CD8-positive, alpha-beta memory T cell (primary cell): ENCODE measurements at regions not wholly inside any gene's neighbourhood (a gene's known extent, or its start where the extent isn't known, plus 50 kb on each side); places are given as distances from the start of the nearest gene placed in this dataset.
"Not testable (repeated sequence)": the region's sequence is repeated elsewhere in the genome, so short reads cannot be mapped to it uniquely, and the experiment has no call there.

Experiments used
- CTCF ChIA-PET: fragments of 350-600 bp; sonication (Branson Sonifier 250); formaldehyde crosslinking; loops from one replicate; lab custom pipeline; 2021; ENCODE audit warnings: antibody characterized with exemption; lab: Charles Lee
- POLR2A ChIA-PET: fragments of 350-600 bp; sonication (Branson Sonifier 250); formaldehyde crosslinking; loops from one replicate; lab custom pipeline; 2021; ENCODE audit warnings: antibody characterized with exemption; lab: Charles Lee
- DNase-seq, 5 donors: peaks; one replicate each; pipeline versions ENCODE4 v3.0.0 to v3.0.0-alpha.2; 2020 to 2022; ENCODE audit warnings: mixed read lengths in 1 of 5
- H3K27ac ChIP-seq: one replicate; pipeline ENCODE4 v1.7.0; 2013; ENCODE audit warnings: low read depth, mild to moderate bottlenecking, low read length, moderate library complexity
- H3K27me3 ChIP-seq: 2 replicates; pipeline ENCODE4 v1.7.0; 2013; ENCODE audit warnings: low read length, mild to moderate bottlenecking; ENCODE audit not compliant: insufficient read depth, poor library complexity, severe bottlenecking
- H3K36me3 ChIP-seq: 2 replicates; pipeline ENCODE4 v1.7.0; 2013; ENCODE audit warnings: mild to moderate bottlenecking, low read length, moderate library complexity; ENCODE audit not compliant: insufficient read depth
- H3K4me1 ChIP-seq: 2 replicates; pipeline ENCODE4 v1.7.0; 2013; ENCODE audit warnings: mild to moderate bottlenecking, low read length, moderate library complexity; ENCODE audit not compliant: insufficient read depth
- H3K4me3 ChIP-seq: 2 replicates; pipeline ENCODE4 v1.7.0; 2013; ENCODE audit warnings: mild to moderate bottlenecking, low read length
- H3K9me3 ChIP-seq: 2 replicates; pipeline ENCODE4 v1.7.0; 2013; ENCODE audit warnings: mild to moderate bottlenecking, low read length
- H3K27ac Mint-ChIP-seq, 8 donors: one replicate each; pipeline ENCODE4 v1.8.0; 2020 to 2021; ENCODE audit warnings: mixed read lengths in 8 of 8, mild to moderate bottlenecking in 6 of 8, inconsistent platforms in 3 of 8, moderate library complexity in 3 of 8
- H3K27me3 Mint-ChIP-seq, 2 donors: one replicate each; pipeline ENCODE4 v1.8.0; 2020 to 2021; ENCODE audit warnings: mixed read lengths in 2 of 2, mild to moderate bottlenecking in 1 of 2, moderate library complexity in 1 of 2
- H3K36me3 Mint-ChIP-seq, 3 donors: one replicate each; pipeline ENCODE4 v1.8.0; 2020 to 2021; ENCODE audit warnings: mixed read lengths in 3 of 3, inconsistent platforms in 1 of 3, mild to moderate bottlenecking in 1 of 3
- H3K4me1 Mint-ChIP-seq, 3 donors: one replicate each; pipeline ENCODE4 v1.8.0; 2020 to 2021; ENCODE audit warnings: mixed read lengths in 3 of 3, inconsistent platforms in 1 of 3, mild to moderate bottlenecking in 1 of 3
- H3K4me3 Mint-ChIP-seq, 7 donors: one replicate each; pipeline ENCODE4 v1.8.0; 2020 to 2021; ENCODE audit warnings: mixed read lengths in 7 of 7, mild to moderate bottlenecking in 6 of 7, moderate library complexity in 4 of 7, inconsistent platforms in 2 of 7
- H3K9me3 Mint-ChIP-seq, 5 donors: one replicate each; pipeline ENCODE4 v1.8.0; 2020 to 2022; ENCODE audit warnings: mixed read lengths in 5 of 5, mild to moderate bottlenecking in 3 of 5, moderate library complexity in 2 of 5, inconsistent platforms in 1 of 5

- no peaks in the 10 kb centered on the region for H3K9me3 ChIP-seq
- H3K4me1 ChIP-seq: no peaks in the 10 kb centered on the region
- H3K4me3 Mint-ChIP-seq: no peak overlapping the region
- no peak overlapping the region for H3K27ac ChIP-seq
- no peaks in the 10 kb centered on the region for H3K36me3 ChIP-seq
- no peak for DNase-seq
- CTCF ChIA-PET: no interaction called here
- no peak overlapping the region for H3K4me3 ChIP-seq
- POLR2A ChIA-PET: no interaction called here
- H3K27ac Mint-ChIP-seq: no peak overlapping the region
- H3K4me1 Mint-ChIP-seq: no peaks in the 10 kb centered on the region
- H3K9me3 Mint-ChIP-seq: peaks cover 0 to 10% (median 4%) of the 10 kb centered on the region in 5 donors
- no peaks in the 10 kb centered on the region for H3K27me3 ChIP-seq
- no peaks in the 10 kb centered on the region for H3K27me3 Mint-ChIP-seq
- H3K36me3 Mint-ChIP-seq: no peaks in the 10 kb centered on the region
Observed at GRCh38 chr13:104526561-104526960, 1460.3 kb upstream of the SLC10A2 start.

DNA sequence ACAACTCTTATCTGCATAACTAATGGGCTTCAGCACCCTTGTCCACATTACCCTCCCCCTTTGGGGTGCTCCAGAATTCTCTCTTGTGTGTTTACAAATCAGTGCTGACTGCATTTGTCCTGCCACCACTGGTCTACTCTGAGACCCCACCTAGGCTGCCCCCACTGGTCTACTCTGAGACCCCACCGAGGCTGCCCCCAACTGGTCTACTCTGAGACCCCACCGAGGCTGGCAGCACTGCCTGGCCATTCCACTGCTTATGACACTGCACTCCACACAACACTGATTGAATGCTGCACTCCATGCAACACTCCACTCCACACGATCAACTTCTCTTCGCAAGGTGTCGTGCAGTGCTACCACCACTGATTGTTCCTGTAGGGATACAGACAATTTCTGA, 1459.2 kb upstream of the SLC10A2 start:
- CTCF ChIA-PET: no interaction called here
- no peaks in the 10 kb centered on the region for H3K4me1 ChIP-seq

DNA sequence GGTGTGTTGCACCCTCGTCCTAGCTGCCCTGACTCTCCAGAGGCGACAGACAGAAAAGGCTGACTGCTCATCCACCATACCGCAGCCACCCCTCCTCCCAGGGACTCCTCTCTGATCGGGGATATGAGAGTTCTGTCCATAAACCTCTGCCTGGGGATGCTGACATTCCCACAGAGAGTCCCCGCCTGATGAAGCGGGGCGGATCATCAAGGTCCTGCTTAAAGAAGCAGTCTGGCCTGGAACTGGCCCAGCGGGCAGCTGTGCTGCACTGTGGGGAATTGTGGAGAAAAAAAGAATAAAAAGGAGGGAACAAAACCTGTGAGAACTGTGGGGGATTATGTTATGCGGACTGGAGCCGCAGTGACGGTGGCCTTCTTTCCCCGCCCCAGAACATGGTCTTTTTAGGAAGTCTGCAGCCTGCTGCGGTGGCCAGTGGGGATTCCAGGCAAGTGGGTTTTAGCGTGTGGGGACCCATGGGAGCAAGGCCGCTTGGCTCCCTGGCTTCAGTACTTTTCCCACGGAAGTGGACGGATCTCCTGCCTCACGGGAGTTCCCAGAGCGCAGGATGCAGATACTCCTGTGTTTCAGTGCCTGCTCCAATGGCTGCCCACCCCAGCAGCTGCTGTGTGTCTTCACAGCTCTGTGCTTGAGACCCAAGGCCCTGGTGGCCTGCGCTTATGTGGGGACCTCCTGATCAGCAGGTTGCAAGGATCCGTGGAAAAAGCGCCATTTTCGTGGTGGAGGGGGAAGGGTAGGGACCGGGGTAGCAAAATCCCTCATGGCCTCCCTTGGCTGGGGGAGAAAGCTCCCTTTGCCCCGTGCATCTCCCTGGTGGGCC, 1456.2 kb upstream of the SLC10A2 start:
- H3K27me3 ChIP-seq: no peaks in the 10 kb centered on the region
- no peaks in the 10 kb centered on the region for H3K9me3 ChIP-seq
- CTCF ChIA-PET: no interaction called here
- H3K4me1 Mint-ChIP-seq: no peaks in the 10 kb centered on the region
- peaks cover 4 to 21% (median 6%) of the 10 kb centered on the region in 5 donors for H3K9me3 Mint-ChIP-seq
- H3K36me3 ChIP-seq: no peaks in the 10 kb centered on the region
- no peak overlapping the region for H3K27ac ChIP-seq
- POLR2A ChIA-PET: no interaction called here
- no peak for DNase-seq
- H3K27me3 Mint-ChIP-seq: peaks cover 0 to 2% of the 10 kb centered on the region in 2 donors
- no peak overlapping the region for H3K27ac Mint-ChIP-seq
- H3K36me3 Mint-ChIP-seq: no peaks in the 10 kb centered on the region
- no peak overlapping the region for H3K4me3 Mint-ChIP-seq
- H3K4me1 ChIP-seq: no peaks in the 10 kb centered on the region
- no peak overlapping the region for H3K4me3 ChIP-seq

More for the DNA sequence above, 1459.2 kb upstream of the SLC10A2 start:
- Histone ChIP-seq H3K9me3 (no peaks in the 10 kb centered on the region), H3K27ac (no peak overlapping the region), H3K27me3 (no peaks in the 10 kb centered on the region), H3K4me3 (no peak overlapping the region), H3K36me3 (no peaks in the 10 kb centered on the region)
- POLR2A ChIA-PET: no interaction called here
- Mint-ChIP-seq H3K4me3 (no peak overlapping the region), H3K4me1 (no peaks in the 10 kb centered on the region), H3K36me3 (no peaks in the 10 kb centered on the region), H3K9me3 (peaks cover 0 to 17% (median 6%) of the 10 kb centered on the region in 5 donors), H3K27ac (no peak overlapping the region), H3K27me3 (peaks cover 0 to 2% of the 10 kb centered on the region in 2 donors)
- no peak for DNase-seq

DNA sequence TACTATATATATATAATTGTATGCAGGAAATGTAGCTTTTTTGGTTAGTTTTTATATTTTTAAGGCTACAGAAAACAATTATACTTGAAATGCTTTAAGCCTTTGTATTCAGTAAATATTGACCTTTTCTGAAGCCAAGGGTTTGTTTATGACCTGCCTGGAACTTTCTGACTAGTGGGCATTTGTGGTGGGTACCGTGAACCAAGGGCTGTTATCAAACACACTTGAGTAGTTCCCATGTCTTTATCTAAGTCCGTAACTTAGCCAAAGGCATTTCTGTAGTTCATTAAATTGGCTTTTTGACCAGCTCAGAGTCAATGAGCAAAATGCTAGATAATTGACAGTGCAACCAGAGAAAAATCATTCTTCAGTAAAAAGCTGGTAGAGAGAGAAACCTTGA, 1444.2 kb upstream of the SLC10A2 start:
- no peaks in the 10 kb centered on the region for H3K36me3 Mint-ChIP-seq
- no peaks in the 10 kb centered on the region for H3K36me3 ChIP-seq
- H3K27me3 Mint-ChIP-seq: no peaks in the 10 kb centered on the region
- CTCF ChIA-PET: no interaction called here
- POLR2A ChIA-PET: no interaction called here
- H3K4me3 Mint-ChIP-seq: no peak overlapping the region
- DNase-seq: no peak
- H3K4me1 Mint-ChIP-seq: no peaks in the 10 kb centered on the region
- peaks cover 0 to 8% (median 2%) of the 10 kb centered on the region in 5 donors for H3K9me3 Mint-ChIP-seq
- no peak overlapping the region for H3K27ac Mint-ChIP-seq
- H3K27me3 ChIP-seq: no peaks in the 10 kb centered on the region
- H3K4me3 ChIP-seq: no peak overlapping the region
- no peak overlapping the region for H3K27ac ChIP-seq
- no peaks in the 10 kb centered on the region for H3K4me1 ChIP-seq
- no peaks in the 10 kb centered on the region for H3K9me3 ChIP-seq

- H3K4me3 Mint-ChIP-seq, DNase-seq, H3K27me3 ChIP-seq, H3K27ac Mint-ChIP-seq, H3K36me3 ChIP-seq, POLR2A ChIA-PET, H3K36me3 Mint-ChIP-seq, H3K9me3 ChIP-seq, H3K4me1 Mint-ChIP-seq, H3K27me3 Mint-ChIP-seq, H3K4me1 ChIP-seq, H3K27ac ChIP-seq, CTCF ChIA-PET, H3K4me3 ChIP-seq: not testable (repeated sequence)
- peaks cover 3 to 18% (median 7%) of the 10 kb centered on the region in 5 donors for H3K9me3 Mint-ChIP-seq
Observed at GRCh38 chr13:104493502-104493901, 1427.3 kb upstream of the SLC10A2 start.

DNA sequence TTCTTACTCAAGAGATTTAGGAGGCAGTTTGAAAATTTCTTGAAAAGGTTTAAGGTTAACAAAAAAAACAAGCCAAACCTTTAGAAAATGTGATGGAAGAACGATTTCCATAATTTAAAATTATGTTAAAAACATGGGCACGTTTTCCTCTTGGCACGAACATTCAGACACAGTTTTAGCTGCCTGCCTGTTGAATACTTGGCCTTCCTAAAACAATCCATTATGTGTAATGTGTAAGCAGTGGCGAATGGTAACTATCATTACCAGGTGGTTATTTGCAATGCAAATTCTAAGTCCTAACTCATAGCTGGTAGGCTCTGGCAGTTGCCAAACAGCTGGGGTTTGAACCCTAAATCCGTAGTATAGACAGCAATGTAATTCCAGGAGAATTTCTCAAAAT, 1425.7 kb upstream of the SLC10A2 start:
- ChIA-PET POLR2A (no interaction called here), CTCF (no interaction called here)
- no peaks in the 10 kb centered on the region for H3K36me3 ChIP-seq
- Mint-ChIP-seq H3K4me3 (no peak overlapping the region), H3K4me1 (no peaks in the 10 kb centered on the region), H3K27me3 (no peaks in the 10 kb centered on the region), H3K36me3 (no peaks in the 10 kb centered on the region), H3K9me3 (peaks cover 3 to 18% (median 7%) of the 10 kb centered on the region in 5 donors), H3K27ac (no peak overlapping the region)
- no peak overlapping the region for H3K4me3 ChIP-seq
- H3K27me3 ChIP-seq: no peaks in the 10 kb centered on the region
- H3K27ac ChIP-seq: no peak overlapping the region
- no peaks in the 10 kb centered on the region for H3K4me1 ChIP-seq
- DNase-seq: no peak
- no peaks in the 10 kb centered on the region for H3K9me3 ChIP-seq

GRCh38 chr13:104487006-104487405, 1420.8 kb upstream of the SLC10A2 start:
- DNase-seq: no peak
- Mint-ChIP-seq H3K4me1 (no peaks in the 10 kb centered on the region), H3K4me3 (no peak overlapping the region), H3K27me3 (no peaks in the 10 kb centered on the region), H3K9me3 (peaks cover 0 to 14% (median 0%) of the 10 kb centered on the region in 5 donors), H3K36me3 (no peaks in the 10 kb centered on the region), H3K27ac (no peak overlapping the region)
- Histone ChIP-seq H3K4me3 (no peak overlapping the region), H3K27ac (no peak overlapping the region), H3K36me3 (no peaks in the 10 kb centered on the region), H3K4me1 (no peaks in the 10 kb centered on the region), H3K27me3 (no peaks in the 10 kb centered on the region), H3K9me3 (no peaks in the 10 kb centered on the region)
- CTCF ChIA-PET: no interaction called here
- POLR2A ChIA-PET: no interaction called here

DNA sequence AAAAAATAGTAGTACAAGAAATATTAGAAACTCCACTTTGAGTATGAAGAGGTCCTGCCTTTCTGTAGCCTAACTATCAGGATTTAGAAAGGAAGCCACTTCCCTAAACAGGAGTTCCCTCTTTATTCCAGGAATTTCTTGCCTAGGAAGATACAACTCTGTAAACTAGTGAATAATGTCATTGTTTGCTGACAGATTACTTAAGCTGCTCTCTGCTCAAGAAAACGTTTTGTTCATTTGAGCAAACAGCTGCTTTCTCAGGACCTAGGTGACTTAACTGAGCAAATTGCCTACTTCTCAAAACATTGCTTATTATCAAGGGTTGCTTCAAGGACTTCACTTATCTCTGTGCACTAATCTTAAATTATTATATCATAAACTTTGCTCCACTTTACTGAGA, 1419.4 kb upstream of the SLC10A2 start:
- POLR2A ChIA-PET: no interaction called here
- H3K27me3 ChIP-seq: no peaks in the 10 kb centered on the region

More for the DNA sequence above, 1419.4 kb upstream of the SLC10A2 start:
- Histone ChIP-seq H3K4me3 (no peak overlapping the region), H3K36me3 (no peaks in the 10 kb centered on the region), H3K4me1 (no peaks in the 10 kb centered on the region), H3K27ac (no peak overlapping the region), H3K9me3 (no peaks in the 10 kb centered on the region)
- CTCF ChIA-PET: no interaction called here
- Mint-ChIP-seq H3K9me3 (peaks cover 0 to 8% (median 0%) of the 10 kb centered on the region in 5 donors), H3K36me3 (no peaks in the 10 kb centered on the region), H3K27ac (no peak overlapping the region), H3K4me1 (no peaks in the 10 kb centered on the region), H3K27me3 (no peaks in the 10 kb centered on the region), H3K4me3 (no peak overlapping the region)
- DNase-seq: no peak
